B cell (primary cell): ENCODE measurements at regions not wholly inside any gene's neighbourhood (a gene's known extent, or its start where the extent isn't known, plus 50 kb on each side); places are given as distances from the start of the nearest gene placed in this dataset.

Experiments used
- CTCF ChIP-seq: fragments of 200-600 bp; IDR thresholded peaks from one replicate; pipeline ENCODE4 v1.8.0; 2022; ENCODE audit warnings: antibody characterized with exemption, mild to moderate bottlenecking
- EZH2 ChIP-seq: IDR thresholded peaks from 2 replicates; pipeline ENCODE4 v1.6.1; 2012; ENCODE audit warnings: borderline replicate concordance, low read depth, mild to moderate bottlenecking, moderate library complexity, low read length; ENCODE audit not compliant: insufficient read depth, poor library complexity, severe bottlenecking

- TF ChIP-seq EZH2 (no peak), CTCF (no peak)
Observed at GRCh38 chrX:115363372-115363771, 73.9 kb downstream of the LUZP4 start.
